ENCODE measurements at regions not wholly inside any gene's neighbourhood (a gene's known extent, or its start where the extent isn't known, plus 50 kb on each side); places are given as distances from the start of the nearest gene placed in this dataset.

DNA sequence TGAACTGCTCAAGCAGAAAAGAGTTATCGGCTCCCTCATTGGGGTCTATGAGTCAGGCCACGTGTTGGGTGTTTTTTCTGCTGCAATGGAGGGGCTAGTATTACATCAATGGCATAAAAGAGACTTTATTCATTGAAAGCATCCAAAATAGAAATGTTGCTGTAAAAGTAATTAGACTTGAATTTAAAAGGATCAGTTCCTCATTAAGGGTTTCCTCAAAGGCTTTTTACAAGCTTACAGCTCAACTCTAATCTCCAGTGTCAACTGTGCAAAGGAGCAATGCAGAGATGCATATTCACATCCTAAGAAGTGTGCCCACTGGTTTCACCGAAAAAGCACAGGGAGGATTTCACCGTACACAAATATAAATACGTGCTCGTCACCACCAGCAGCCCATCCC is 300.3 kb downstream of the FOXO1 start:
- TF ChIP-seq, protein P1, sequence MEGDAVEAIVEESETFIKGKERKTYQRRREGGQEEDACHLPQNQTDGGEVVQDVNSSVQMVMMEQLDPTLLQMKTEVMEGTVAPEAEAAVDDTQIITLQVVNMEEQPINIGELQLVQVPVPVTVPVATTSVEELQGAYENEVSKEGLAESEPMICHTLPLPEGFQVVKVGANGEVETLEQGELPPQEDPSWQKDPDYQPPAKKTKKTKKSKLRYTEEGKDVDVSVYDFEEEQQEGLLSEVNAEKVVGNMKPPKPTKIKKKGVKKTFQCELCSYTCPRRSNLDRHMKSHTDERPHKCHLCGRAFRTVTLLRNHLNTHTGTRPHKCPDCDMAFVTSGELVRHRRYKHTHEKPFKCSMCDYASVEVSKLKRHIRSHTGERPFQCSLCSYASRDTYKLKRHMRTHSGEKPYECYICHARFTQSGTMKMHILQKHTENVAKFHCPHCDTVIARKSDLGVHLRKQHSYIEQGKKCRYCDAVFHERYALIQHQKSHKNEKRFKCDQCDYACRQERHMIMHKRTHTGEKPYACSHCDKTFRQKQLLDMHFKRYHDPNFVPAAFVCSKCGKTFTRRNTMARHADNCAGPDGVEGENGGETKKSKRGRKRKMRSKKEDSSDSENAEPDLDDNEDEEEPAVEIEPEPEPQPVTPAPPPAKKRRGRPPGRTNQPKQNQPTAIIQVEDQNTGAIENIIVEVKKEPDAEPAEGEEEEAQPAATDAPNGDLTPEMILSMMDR (conservative IDR thresholded peaks at IDR 0.05; ENCODE audit: low read depth in 2 of 2): no peak
- TF ChIP-seq POLR2AphosphoS5 (IDR thresholded peaks at IDR 0.05; ENCODE audit: low read depth) (no peak), JUNB (IDR thresholded peaks at IDR 0.05; ENCODE audit: unreplicated experiment) (no peak), EZH2 (IDR thresholded peaks at IDR 0.05; ENCODE audit: low read depth, unreplicated experiment) (no peak), CREB1 (CRISPR knock-in tag; IDR thresholded peaks at IDR 0.05; ENCODE audit: low read depth) (no peak), EZH2phosphoT487 (IDR thresholded peaks at IDR 0.05; ENCODE audit: unreplicated experiment) (no peak), NANOG (IDR thresholded peaks at IDR 0.05; ENCODE audit: borderline replicate concordance) (no peak)
- TF ChIP-seq, protein P2, sequence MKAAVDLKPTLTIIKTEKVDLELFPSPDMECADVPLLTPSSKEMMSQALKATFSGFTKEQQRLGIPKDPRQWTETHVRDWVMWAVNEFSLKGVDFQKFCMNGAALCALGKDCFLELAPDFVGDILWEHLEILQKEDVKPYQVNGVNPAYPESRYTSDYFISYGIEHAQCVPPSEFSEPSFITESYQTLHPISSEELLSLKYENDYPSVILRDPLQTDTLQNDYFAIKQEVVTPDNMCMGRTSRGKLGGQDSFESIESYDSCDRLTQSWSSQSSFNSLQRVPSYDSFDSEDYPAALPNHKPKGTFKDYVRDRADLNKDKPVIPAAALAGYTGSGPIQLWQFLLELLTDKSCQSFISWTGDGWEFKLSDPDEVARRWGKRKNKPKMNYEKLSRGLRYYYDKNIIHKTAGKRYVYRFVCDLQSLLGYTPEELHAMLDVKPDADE (IDR thresholded peaks at IDR 0.05): no peak
- TF ChIP-seq, protein P3, sequence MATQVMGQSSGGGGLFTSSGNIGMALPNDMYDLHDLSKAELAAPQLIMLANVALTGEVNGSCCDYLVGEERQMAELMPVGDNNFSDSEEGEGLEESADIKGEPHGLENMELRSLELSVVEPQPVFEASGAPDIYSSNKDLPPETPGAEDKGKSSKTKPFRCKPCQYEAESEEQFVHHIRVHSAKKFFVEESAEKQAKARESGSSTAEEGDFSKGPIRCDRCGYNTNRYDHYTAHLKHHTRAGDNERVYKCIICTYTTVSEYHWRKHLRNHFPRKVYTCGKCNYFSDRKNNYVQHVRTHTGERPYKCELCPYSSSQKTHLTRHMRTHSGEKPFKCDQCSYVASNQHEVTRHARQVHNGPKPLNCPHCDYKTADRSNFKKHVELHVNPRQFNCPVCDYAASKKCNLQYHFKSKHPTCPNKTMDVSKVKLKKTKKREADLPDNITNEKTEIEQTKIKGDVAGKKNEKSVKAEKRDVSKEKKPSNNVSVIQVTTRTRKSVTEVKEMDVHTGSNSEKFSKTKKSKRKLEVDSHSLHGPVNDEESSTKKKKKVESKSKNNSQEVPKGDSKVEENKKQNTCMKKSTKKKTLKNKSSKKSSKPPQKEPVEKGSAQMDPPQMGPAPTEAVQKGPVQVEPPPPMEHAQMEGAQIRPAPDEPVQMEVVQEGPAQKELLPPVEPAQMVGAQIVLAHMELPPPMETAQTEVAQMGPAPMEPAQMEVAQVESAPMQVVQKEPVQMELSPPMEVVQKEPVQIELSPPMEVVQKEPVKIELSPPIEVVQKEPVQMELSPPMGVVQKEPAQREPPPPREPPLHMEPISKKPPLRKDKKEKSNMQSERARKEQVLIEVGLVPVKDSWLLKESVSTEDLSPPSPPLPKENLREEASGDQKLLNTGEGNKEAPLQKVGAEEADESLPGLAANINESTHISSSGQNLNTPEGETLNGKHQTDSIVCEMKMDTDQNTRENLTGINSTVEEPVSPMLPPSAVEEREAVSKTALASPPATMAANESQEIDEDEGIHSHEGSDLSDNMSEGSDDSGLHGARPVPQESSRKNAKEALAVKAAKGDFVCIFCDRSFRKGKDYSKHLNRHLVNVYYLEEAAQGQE (IDR thresholded peaks at IDR 0.05; ENCODE audit: unreplicated experiment): no peak
- TF ChIP-seq, protein P4, sequence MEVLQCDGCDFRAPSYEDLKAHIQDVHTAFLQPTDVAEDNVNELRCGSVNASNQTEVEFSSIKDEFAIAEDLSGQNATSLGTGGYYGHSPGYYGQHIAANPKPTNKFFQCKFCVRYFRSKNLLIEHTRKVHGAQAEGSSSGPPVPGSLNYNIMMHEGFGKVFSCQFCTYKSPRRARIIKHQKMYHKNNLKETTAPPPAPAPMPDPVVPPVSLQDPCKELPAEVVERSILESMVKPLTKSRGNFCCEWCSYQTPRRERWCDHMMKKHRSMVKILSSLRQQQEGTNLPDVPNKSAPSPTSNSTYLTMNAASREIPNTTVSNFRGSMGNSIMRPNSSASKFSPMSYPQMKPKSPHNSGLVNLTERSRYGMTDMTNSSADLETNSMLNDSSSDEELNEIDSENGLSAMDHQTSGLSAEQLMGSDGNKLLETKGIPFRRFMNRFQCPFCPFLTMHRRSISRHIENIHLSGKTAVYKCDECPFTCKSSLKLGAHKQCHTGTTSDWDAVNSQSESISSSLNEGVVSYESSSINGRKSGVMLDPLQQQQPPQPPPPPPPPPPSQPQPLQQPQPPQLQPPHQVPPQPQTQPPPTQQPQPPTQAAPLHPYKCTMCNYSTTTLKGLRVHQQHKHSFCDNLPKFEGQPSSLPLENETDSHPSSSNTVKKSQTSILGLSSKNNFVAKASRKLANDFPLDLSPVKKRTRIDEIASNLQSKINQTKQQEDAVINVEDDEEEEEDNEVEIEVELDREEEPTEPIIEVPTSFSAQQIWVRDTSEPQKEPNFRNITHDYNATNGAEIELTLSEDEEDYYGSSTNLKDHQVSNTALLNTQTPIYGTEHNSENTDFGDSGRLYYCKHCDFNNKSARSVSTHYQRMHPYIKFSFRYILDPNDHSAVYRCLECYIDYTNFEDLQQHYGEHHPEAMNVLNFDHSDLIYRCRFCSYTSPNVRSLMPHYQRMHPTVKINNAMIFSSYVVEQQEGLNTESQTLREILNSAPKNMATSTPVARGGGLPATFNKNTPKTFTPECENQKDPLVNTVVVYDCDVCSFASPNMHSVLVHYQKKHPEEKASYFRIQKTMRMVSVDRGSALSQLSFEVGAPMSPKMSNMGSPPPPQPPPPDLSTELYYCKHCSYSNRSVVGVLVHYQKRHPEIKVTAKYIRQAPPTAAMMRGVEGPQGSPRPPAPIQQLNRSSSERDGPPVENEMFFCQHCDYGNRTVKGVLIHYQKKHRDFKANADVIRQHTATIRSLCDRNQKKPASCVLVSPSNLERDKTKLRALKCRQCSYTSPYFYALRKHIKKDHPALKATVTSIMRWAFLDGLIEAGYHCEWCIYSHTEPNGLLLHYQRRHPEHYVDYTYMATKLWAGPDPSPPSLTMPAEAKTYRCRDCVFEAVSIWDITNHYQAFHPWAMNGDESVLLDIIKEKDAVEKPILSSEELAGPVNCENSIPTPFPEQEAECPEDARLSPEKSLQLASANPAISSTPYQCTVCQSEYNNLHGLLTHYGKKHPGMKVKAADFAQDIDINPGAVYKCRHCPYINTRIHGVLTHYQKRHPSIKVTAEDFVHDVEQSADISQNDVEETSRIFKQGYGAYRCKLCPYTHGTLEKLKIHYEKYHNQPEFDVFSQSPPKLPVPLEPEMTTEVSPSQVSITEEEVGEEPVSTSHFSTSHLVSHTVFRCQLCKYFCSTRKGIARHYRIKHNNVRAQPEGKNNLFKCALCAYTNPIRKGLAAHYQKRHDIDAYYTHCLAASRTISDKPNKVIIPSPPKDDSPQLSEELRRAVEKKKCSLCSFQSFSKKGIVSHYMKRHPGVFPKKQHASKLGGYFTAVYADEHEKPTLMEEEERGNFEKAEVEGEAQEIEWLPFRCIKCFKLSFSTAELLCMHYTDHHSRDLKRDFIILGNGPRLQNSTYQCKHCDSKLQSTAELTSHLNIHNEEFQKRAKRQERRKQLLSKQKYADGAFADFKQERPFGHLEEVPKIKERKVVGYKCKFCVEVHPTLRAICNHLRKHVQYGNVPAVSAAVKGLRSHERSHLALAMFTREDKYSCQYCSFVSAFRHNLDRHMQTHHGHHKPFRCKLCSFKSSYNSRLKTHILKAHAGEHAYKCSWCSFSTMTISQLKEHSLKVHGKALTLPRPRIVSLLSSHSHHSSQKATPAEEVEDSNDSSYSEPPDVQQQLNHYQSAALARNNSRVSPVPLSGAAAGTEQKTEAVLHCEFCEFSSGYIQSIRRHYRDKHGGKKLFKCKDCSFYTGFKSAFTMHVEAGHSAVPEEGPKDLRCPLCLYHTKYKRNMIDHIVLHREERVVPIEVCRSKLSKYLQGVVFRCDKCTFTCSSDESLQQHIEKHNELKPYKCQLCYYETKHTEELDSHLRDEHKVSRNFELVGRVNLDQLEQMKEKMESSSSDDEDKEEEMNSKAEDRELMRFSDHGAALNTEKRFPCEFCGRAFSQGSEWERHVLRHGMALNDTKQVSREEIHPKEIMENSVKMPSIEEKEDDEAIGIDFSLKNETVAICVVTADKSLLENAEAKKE (CRISPR knock-in tag; IDR thresholded peaks at IDR 0.05): no peak

Data from GM23338 (cell line).